AG04450 (cell line): ENCODE measurements at regions not wholly inside any gene's neighbourhood (a gene's known extent, or its start where the extent isn't known, plus 50 kb on each side); places are given as distances from the start of the nearest gene placed in this dataset.

Experiments
- CTCF ChIA-PET: fragments of 300-600, 350-600 bp; formaldehyde crosslinking; extraction: SDS; loops from one replicate; lab custom pipeline; 2022; ENCODE audit warnings: antibody characterized with exemption, inconsistent platforms; lab: Charles Lee
- POLR2A ChIA-PET: fragments of 350-600 bp; formaldehyde crosslinking; extraction: SDS; loops from one replicate; lab custom pipeline; 2021; ENCODE audit warnings: antibody characterized with exemption, inconsistent platforms; lab: Yijun Ruan, JAX
- DNase-seq: peaks from one replicate; pipeline ENCODE4 v3.0.0-alpha.2; 2011; ENCODE audit warnings: low read depth, low spot score
- H3K27ac ChIP-seq: one replicate; pipeline ENCODE4 v1.5.1; 2012; ENCODE audit warnings: low read depth, low read length, control low read depth
- H3K27me3 ChIP-seq: one replicate; pipeline ENCODE4 v1.6.0; 2012; ENCODE audit warnings: low read length; ENCODE audit not compliant: control insufficient read depth, insufficient read depth
- H3K4me3 ChIP-seq: 2 replicates; pipeline ENCODE4 v1.5.1; 2011; ENCODE audit warnings: mild to moderate bottlenecking, low read depth, low read length, control low read depth
- H3K9me3 ChIP-seq: 2 replicates; pipeline ENCODE4 v1.5.1; 2012; ENCODE audit warnings: low read length; ENCODE audit not compliant: control insufficient read depth, insufficient read depth
- CTCF ChIP-seq: IDR thresholded peaks from 2 replicates; pipeline ENCODE4 v1.5.1; 2011; ENCODE audit warnings: low read depth, low read length, control low read depth, inconsistent platforms

GRCh38 chr2:185645529-185645928 is 93.1 kb upstream of the FSIP2 start:
- CTCF ChIA-PET, result no interaction called here
- POLR2A ChIA-PET, result no interaction called here

GRCh38 chr2:185658750-185659149 is 79.9 kb upstream of the FSIP2 start:
- H3K4me3 ChIP-seq, result no peak overlapping the region
- no peaks in the 10 kb centered on the region for H3K27me3 ChIP-seq
- no peaks in the 10 kb centered on the region for H3K9me3 ChIP-seq
- H3K27ac ChIP-seq, result no peak overlapping the region
- ChIA-PET CTCF (no interaction called here), POLR2A (no interaction called here)
- TF ChIP-seq CTCF, result no peak
- DNase-seq, result no peak

More at GRCh38 chr2:185645529-185645928, 93.1 kb upstream of the FSIP2 start:
- Histone ChIP-seq H3K27me3 (no peaks in the 10 kb centered on the region), H3K9me3 (no peaks in the 10 kb centered on the region), H3K27ac (no peak overlapping the region), H3K4me3 (no peak overlapping the region)
- TF ChIP-seq CTCF, result no peak
- no peak for DNase-seq

- H3K27me3 ChIP-seq, result no peaks in the 10 kb centered on the region
- DNase-seq, result no peak
- no peak overlapping the region for H3K27ac ChIP-seq
- CTCF ChIA-PET, result no interaction called here
- peaks cover 5% of the 10 kb centered on the region; the same call in 1 of the 2 replicates for H3K9me3 ChIP-seq
- TF ChIP-seq CTCF, result no peak
- POLR2A ChIA-PET, result no interaction called here
- H3K4me3 ChIP-seq, result no peak overlapping the region
Measured at GRCh38 chr2:185663811-185664210, 74.8 kb upstream of the FSIP2 start.

GRCh38 chr2:185664384-185664783 is 74.2 kb upstream of the FSIP2 start:
- no peak for DNase-seq
- Histone ChIP-seq H3K4me3 (no peak overlapping the region), H3K27me3 (no peaks in the 10 kb centered on the region), H3K27ac (no peak overlapping the region), H3K9me3 (peaks cover 5% of the 10 kb centered on the region; the same call in 1 of the 2 replicates)
- CTCF ChIA-PET, result no interaction called here
- TF ChIP-seq CTCF, result no peak
- POLR2A ChIA-PET, result no interaction called here

GRCh38 chr2:185665251-185665814 is 73.3 kb upstream of the FSIP2 start:
- TF ChIP-seq CTCF, result no peak
- DNase-seq, result no peak
- ChIA-PET CTCF (no interaction called here), POLR2A (no interaction called here)
- H3K4me3 ChIP-seq, result no peak overlapping the region
- H3K9me3 ChIP-seq, result peaks cover 5% of the 10 kb centered on the region; the same call in 1 of the 2 replicates
- no peaks in the 10 kb centered on the region for H3K27me3 ChIP-seq
- no peak overlapping the region for H3K27ac ChIP-seq
